DMS 273 (cell line): ENCODE measurements at regions not wholly inside any gene's neighbourhood (a gene's known extent, or its start where the extent isn't known, plus 50 kb on each side); places are given as distances from the start of the nearest gene placed in this dataset.

Experiments
- DNase-seq: peaks from one replicate; lab custom pipeline; 2025; ENCODE audit not compliant: unreplicated experiment; lab: John Stamatoyannopoulos, UW

DNA sequence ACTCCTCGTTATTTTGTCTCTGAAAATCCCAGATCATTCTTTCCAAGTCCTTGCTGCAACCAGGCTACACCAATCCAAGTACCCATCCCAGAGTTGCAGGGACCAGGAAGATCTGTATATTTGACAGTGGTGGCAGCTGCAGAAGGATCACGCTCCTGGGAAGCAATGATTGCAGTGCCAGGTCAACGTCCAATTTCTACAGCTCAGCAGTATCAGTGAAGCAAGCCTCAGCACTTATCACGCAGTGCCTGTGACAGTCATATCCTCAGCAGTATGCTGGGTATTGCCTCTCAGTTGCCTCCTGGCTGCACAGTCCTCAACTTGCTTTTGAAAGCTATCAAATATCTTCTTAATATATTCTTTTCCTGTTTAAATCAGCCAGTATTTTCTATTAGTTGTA is 66.7 kb downstream of the BARHL2 start:
- no peak for DNase-seq

DNA sequence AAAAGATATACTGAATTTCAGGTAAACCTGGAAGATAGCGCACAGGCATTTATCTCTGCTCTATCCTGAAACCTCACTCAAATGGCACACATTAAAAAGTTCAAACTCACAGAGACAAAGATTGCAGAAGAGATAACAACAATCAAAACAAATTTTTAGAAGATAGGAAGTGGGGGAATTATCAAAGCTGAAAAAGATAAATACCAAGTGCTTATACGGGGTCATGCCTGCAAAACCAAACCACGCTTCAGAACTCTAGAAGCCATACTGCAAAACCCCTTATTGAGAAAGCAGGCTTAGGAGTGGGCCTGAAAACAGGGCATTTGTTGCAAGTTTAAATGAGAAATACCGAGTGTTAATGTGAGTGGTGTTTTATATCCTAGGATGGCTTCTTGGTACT is 76.8 kb downstream of the BARHL2 start:
- DNase-seq = no peak

DNA sequence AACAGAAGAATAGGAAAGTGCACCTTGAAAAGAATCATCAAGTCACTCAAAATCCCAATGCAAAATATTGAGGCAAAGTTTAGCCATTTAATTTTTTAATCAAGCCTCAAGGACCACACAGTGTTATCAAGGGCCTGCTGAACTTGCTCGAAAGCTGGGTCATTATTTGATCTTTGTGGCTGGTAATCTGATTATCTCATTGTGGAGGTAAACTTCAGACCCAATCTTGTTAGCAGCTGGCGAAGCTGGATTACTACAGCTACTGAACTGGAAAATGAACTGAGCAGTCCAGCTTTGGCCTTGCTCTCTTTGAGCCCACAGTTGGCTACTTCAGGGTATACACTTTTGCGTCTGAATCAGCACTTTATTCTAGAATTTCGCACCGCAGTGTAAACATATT is 94.4 kb downstream of the BARHL2 start:
- DNase-seq = no peak

DNA sequence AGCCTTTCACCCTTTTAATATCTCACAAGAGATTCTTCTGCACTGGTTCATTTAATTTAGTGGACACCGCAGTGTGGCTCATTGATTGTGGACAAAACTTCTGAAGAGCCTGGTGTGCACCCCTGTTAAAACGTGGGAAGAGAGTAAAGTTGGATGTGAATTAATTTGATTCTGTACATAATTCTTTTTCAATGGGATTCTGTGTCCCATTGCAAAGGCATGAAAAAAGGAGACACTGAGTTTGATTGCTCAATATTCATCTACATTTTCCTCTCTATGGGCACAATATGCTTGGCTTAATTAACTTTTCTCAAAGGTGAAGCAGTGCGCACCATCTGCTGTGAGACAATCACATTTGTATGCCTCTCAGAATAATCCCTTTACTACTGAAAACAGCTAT is 95.1 kb downstream of the BARHL2 start:
- no peak for DNase-seq

DNA sequence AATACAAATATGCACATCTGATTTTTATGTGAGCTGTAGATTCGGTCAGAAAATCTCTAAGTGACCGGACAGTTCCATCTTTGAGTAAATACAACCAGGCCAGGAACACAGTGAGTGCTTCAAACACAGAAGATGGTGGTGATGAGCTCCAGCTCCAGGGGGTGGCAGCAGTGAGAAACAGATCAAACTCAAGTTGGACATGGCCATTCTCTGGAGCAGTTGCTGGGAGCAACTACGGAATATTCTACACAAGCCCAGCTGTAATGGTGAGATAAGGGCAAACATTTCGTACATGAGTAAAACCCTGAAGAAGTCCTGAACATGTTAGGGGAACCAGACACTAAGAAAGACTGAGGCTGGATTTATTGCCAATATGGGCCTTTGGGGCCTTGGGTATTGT is 100.7 kb downstream of the BARHL2 start:
- peak; percentile 81 for DNase-seq

DNA sequence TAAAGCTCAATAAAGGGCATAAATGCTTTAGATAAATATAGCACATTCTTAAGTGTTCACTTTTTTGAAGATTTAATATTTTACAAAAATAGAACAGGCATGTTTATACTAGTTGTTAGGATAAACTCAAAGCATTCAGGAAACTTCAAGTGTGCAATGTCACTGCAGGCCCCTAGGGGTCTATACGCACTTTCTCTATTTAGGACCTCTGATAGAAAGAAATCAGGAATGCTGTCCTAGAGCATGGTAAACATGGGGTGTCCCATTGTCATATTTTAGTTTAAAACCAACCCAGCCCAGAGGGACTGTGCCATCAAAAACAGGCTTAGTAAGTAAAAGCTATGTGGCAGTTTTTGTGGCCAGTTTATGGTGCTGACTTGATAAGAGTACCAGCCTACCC is 102.2 kb downstream of the BARHL2 start:
- DNase-seq = peak; percentile 28

GRCh38 chr1:90613371-90613770 is 103.7 kb downstream of the BARHL2 start:
- DNase-seq = no peak

- DNase-seq = no peak
Observed at GRCh38 chr1:90612033-90612432, 105.1 kb downstream of the BARHL2 start.

GRCh38 chr1:90607736-90608135 is 109.4 kb downstream of the BARHL2 start:
- no peak for DNase-seq

- peak; percentile 64 for DNase-seq
Observed at GRCh38 chr1:90605070-90605469, 112.0 kb downstream of the BARHL2 start.

DNA sequence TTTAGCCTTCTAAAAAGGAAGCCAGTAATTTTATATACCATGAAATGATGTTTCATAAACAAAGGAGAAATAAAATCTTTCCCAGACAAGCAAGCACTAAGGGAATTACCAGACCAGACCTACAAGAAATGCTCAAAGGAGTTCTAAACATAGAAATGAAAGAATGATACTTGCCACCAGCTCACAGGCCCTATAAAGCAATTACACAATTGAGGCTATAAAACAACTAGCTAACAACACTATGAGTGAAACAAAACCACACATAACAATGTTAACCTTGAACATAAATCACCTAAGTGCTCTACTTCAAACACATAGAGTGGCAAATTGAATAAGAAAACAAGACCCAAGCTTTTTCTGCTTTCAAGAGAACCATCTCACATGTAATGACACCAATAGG is 123.8 kb downstream of the BARHL2 start:
- DNase-seq = no peak

DNA sequence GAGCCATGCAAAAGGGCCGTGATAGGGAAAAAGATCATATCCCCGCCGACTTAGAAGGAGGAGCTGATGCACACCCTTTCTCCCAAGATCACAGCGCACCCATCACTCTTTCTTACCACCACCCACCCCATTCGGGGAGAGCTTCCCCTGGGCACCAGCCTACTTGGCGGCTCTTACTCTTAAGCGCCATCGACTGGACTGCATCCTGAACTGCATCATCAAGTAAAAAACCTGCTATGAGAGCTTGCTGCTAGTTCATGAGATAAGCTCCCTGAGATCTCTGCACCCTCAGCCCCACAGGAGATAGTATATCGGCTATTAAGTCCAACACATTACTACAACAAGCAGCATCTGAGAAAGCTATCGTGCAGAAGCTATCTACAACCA is 125.1 kb downstream of the BARHL2 start:
- DNase-seq = no peak

- DNase-seq = no peak
Observed at GRCh38 chr1:90591355-90591969, 125.6 kb downstream of the BARHL2 start.

DNA sequence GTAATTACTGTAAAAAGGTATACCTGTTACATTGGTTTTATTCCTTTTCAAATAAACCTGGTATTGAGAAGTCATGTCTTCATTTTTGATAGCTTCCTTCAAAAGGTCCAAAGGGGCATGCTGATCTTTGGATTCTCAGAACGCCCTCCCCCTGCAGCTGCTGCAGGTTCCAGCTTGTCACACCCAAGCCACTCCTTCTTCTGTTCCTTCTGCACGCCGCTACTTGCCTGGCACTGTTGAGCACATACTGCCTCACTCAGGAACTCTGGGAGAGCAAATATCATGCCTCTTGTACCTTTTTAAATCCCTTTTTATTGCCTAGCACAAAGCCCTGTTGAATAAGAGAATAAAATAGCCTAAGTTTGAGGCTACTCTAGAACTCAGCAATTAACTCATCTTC is 136.9 kb downstream of the BARHL2 start:
- DNase-seq = peak; percentile 28

DNA sequence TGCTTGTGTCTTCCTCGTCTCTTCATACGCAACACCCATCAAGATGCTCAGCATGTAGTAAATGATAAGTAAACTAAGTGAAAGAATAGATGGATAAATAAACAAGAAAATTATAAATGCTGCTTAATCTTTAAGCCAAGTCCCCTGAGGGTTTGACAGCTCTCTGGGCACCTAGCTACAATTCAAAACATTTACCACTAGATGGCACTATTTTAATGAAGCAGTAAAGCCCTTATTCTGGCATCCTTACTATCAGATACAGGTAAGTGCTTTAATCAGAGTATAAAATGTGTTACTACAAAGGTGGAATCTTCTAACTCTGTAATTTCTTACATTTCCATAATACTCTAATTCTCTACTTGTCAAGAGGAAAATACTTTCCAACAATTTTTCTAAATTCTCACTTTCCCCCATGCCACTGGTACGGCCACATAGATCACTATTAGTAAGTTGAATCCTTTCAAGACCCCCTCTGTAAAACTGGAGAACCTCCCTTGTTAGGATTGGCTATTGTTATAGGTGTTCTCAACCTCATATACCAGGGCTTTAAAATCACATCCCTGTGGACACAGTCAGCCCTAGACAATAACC is 137.8 kb downstream of the BARHL2 start:
- peak; percentile 76 for DNase-seq

DNA sequence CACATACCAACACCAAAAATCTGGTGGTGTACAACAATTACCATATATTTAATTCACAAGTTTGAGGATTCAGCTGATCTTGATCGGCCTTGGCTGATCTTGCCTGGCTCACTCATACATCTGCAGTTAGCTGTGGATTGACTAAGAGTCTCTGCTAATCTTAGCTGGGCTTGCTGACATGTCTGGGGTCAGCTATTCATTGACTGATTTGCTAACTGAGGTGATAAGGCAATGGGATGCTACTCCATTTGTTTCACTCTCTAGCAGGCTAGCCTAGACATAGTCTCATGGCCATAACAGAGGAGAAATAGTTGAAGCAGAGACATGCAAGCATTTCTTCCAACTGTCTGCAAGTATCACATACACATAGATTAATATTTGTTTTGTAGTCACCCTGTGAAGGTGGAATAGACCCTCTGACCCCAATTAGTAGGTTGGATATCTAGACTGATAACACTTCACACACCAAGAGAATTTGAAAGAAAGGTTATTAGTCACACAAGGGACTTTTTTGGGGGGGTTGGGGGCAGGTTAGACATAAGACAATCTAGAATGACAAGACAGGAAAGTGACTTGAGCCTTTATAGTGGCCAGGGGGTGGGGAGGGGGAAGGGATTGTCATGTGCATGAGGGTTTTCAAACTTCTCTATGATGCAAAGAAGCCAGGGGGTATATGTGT is 142.3 kb downstream of the BARHL2 start:
- no peak for DNase-seq

GRCh38 chr1:90573736-90574135 is 143.4 kb downstream of the BARHL2 start:
- DNase-seq = no peak

DNA sequence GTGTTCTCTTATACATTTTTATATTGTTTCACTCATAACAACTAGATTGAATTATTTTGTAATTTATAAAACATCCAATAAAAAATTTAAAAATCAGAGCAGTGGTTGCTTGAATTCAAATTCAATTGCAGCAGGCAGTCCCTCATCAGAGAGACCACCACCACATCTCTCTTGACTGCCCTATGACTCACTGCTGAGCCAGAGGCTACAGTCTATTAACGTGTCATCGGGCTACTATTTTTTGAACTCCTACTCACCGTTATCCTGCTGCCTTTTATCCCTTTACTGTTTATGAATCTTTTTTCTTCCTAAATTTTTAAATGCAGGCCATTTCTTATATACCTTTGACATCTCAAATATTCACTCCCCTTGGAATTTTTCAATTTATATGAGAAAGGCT is 144.7 kb downstream of the BARHL2 start:
- no peak for DNase-seq

DNA sequence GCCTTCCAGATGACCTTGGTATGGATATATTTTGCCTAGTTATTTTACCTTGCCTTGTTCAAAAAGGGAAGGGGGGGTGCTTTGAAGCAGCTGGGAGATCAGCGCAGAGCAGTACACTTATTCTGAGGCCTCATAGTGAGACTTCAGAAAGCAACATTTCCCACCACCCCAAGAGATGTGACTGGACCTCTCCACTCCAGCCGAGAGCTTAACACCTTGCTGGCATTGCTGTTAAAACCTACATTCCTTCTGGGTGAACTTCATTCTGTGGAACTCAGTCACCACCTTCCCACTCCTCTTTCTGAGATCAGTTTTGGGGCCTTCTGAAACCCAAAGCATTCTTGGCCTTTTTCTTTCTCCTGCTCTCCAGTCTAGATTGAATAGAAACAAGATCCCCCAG is 148.7 kb downstream of the BARHL2 start:
- DNase-seq = no peak

DNA sequence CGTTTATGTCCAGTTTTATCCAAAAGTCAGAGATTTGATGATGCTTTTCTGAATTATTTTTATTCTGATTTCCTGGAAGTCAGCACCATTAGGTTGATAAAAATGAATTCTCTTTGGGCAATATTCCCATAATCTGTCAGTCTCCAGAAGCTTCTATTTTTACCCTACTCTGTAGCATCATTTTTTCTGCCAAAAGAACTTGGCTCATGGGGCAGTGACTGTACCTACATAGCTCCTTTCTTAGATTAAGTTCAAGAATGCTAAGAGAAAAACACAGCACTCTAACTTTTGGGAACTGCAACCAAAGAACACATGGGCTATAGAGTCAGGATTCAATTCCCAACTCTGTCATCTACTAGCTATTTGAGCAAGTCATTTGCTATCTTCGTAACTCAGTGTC is 152.9 kb downstream of the BARHL2 start:
- no peak for DNase-seq

DNA sequence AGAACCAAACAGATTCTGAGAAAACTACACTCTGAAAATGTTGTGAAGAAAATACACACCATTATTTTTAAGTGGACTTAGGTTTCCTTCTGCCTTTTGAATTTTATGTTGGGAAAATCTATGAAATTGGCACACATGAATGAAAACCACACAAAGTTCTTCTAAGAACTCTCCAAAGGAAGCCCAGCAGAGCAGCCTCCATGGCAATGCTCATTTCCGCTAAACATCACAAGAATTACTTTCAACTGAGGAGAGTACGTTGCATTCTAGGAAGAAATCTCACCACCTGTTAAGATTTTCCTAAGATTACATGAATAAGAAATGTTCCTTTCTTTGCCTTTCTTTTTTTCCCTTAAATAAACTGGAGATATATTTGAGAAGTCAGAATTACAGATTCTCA is 154.2 kb downstream of the BARHL2 start:
- DNase-seq = no peak

DNA sequence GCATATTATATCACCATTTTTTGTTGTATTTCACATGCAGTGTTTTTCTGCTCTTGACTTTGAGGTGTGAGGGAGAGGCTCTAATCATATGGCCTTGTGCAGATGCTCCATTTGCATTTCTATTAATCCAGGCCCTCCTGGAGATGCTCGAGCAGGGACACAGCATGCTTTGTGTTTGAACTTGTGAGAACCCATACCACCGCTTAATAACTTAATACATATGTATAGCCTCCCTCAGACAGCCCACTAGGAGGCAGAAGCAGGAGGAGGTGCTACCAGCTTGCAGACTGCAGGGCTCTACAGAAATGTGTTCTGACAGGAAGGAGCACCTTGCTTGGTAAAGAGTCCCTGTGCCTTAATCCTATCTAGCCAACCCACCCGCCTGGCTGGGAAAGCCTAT is 155.2 kb downstream of the BARHL2 start:
- peak; percentile 51 for DNase-seq
